ENCODE measurements at regions not wholly inside any gene's neighbourhood (a gene's known extent, or its start where the extent isn't known, plus 50 kb on each side); places are given as distances from the start of the nearest gene placed in this dataset.

GRCh38 chr5:52708463-52708862 is 79.3 kb upstream of the ITGA1 start:
- no peak overlapping the region for H3K4me3 ChIP-seq (ENCODE audit: low read depth, low read length)
- in situ Hi-C loops (cut with HindIII; ENCODE audit: low pct_ligation_motif_present, low sequenced_read_pairs): no loop called here
- TF ChIP-seq CTCF (IDR thresholded peaks at IDR 0.05; ENCODE audit: low read depth, low read length, missing control alignments): no peak

GRCh38 chr5:52709167-52709925 is 78.4 kb upstream of the ITGA1 start:
- peak; percentile 73 for DNase-seq
- no peak overlapping the region for H3K4me3 ChIP-seq (ENCODE audit: low read depth, low read length)

More at GRCh38 chr5:52708463-52708862, 79.3 kb upstream of the ITGA1 start:
- Histone ChIP-seq H3K27me3 (replicated peaks) (no peaks in the 10 kb centered on the region), H3K27ac (peak overlapping the region; percentile 59), H3K36me3 (replicated peaks) (no peaks in the 10 kb centered on the region)
- DNase-seq: no peak

GRCh38 chr5:52710310-52710971 is 77.3 kb upstream of the ITGA1 start:
- Histone ChIP-seq H3K27ac (peak overlapping the region; percentile 51), H3K4me3 (ENCODE audit: low read depth, low read length) (no peak overlapping the region), H3K36me3 (replicated peaks) (no peaks in the 10 kb centered on the region), H3K27me3 (replicated peaks) (no peaks in the 10 kb centered on the region)
- no peak for DNase-seq
- TF ChIP-seq CTCF (IDR thresholded peaks at IDR 0.05; ENCODE audit: low read depth, low read length, missing control alignments): no peak
- in situ Hi-C loops (cut with HindIII; ENCODE audit: low pct_ligation_motif_present, low sequenced_read_pairs): no loop called here

More at GRCh38 chr5:52709167-52709925, 78.4 kb upstream of the ITGA1 start:
- peak overlapping the region; percentile 59 for H3K27ac ChIP-seq
- no peaks in the 10 kb centered on the region for H3K27me3 ChIP-seq (replicated peaks)
- in situ Hi-C loops (cut with HindIII; ENCODE audit: low pct_ligation_motif_present, low sequenced_read_pairs): no loop called here
- no peaks in the 10 kb centered on the region for H3K36me3 ChIP-seq (replicated peaks)
- no peak for TF ChIP-seq CTCF (IDR thresholded peaks at IDR 0.05; ENCODE audit: low read depth, low read length, missing control alignments)

GRCh38 chr5:52710972-52711596 is 76.6 kb upstream of the ITGA1 start:
- Histone ChIP-seq H3K4me3 (ENCODE audit: low read depth, low read length) (no peak overlapping the region), H3K36me3 (replicated peaks) (no peaks in the 10 kb centered on the region), H3K27me3 (replicated peaks) (no peaks in the 10 kb centered on the region), H3K27ac (peak overlapping the region; percentile 51)
- in situ Hi-C loops (cut with HindIII; ENCODE audit: low pct_ligation_motif_present, low sequenced_read_pairs): no loop called here
- no peak for DNase-seq
- no peak for TF ChIP-seq CTCF (IDR thresholded peaks at IDR 0.05; ENCODE audit: low read depth, low read length, missing control alignments)

- Histone ChIP-seq H3K27ac (no peak overlapping the region), H3K36me3 (replicated peaks) (no peaks in the 10 kb centered on the region), H3K27me3 (replicated peaks) (no peaks in the 10 kb centered on the region), H3K4me3 (ENCODE audit: low read depth, low read length) (no peak overlapping the region)
- in situ Hi-C loops (cut with HindIII; ENCODE audit: low pct_ligation_motif_present, low sequenced_read_pairs): no loop called here
- no peak for TF ChIP-seq CTCF (IDR thresholded peaks at IDR 0.05; ENCODE audit: low read depth, low read length, missing control alignments)
- no peak for DNase-seq
These were observed 75.4 kb upstream of the ITGA1 start for GRCh38 chr5:52712354-52712753.
